GM13976 (cell line): ENCODE measurements at regions not wholly inside any gene's neighbourhood (a gene's known extent, or its start where the extent isn't known, plus 50 kb on each side); places are given as distances from the start of the nearest gene placed in this dataset.
"Not testable (repeated sequence)": the region's sequence is repeated elsewhere in the genome, so short reads cannot be mapped to it uniquely, and the experiment has no call there.

Experiments
- DNase-seq: peaks from one replicate; pipeline ENCODE4 v3.0.0; 2012; ENCODE audit warnings: low spot score
- CTCF ChIP-seq: IDR thresholded peaks from 2 replicates; pipeline ENCODE4 v1.5.1; 2012; ENCODE audit warnings: borderline replicate concordance, mild to moderate bottlenecking; ENCODE audit not compliant: insufficient read depth; ENCODE audit errors: extremely low read depth, missing control alignments, control extremely low read depth
- in situ Hi-C: fragments of 300-500 bp; cut with MboI; formaldehyde crosslinking; loops from one replicate; pipeline ENCODE4 v1.12.0; 2022; ENCODE audit warnings: low sequenced_read_pairs, mixed read lengths, inconsistent platforms; ENCODE audit not compliant: unreplicated experiment

- in situ Hi-C loops = no loop called here
These were observed 834.3 kb downstream of the PLOD2 start for GRCh38 chr3:145326666-145327065.

GRCh38 chr3:145333427-145333826 is 827.6 kb downstream of the PLOD2 start:
- in situ Hi-C loops = not testable (repeated sequence)

More at GRCh38 chr3:145326666-145327065, 834.3 kb downstream of the PLOD2 start:
- no peak for TF ChIP-seq CTCF
- no peak for DNase-seq

GRCh38 chr3:145333931-145334330 is 827.1 kb downstream of the PLOD2 start:
- TF ChIP-seq CTCF = no peak
- in situ Hi-C loops = no loop called here
- no peak for DNase-seq

More at GRCh38 chr3:145333427-145333826, 827.6 kb downstream of the PLOD2 start:
- DNase-seq = not testable (repeated sequence)

- no peak for TF ChIP-seq CTCF
- no peak for DNase-seq
- in situ Hi-C loops = no loop called here
These were observed 805.8 kb downstream of the PLOD2 start for GRCh38 chr3:145355206-145355605.

GRCh38 chr3:145357453-145357852 is 803.5 kb downstream of the PLOD2 start:
- no peak for TF ChIP-seq CTCF
- DNase-seq = no peak
- in situ Hi-C loops = no loop called here

GRCh38 chr3:145359040-145359439 is 801.9 kb downstream of the PLOD2 start:
- in situ Hi-C loops = no loop called here
- no peak for TF ChIP-seq CTCF
- DNase-seq = no peak

GRCh38 chr3:145368748-145369147 is 792.2 kb downstream of the PLOD2 start:
- no peak for DNase-seq
- TF ChIP-seq CTCF = no peak
- in situ Hi-C loops = no loop called here
